Right renal pelvis (tissue), 4 donors: ENCODE measurements at regions not wholly inside any gene's neighbourhood (a gene's known extent, or its start where the extent isn't known, plus 50 kb on each side); places are given as distances from the start of the nearest gene placed in this dataset.

ENCODE experiments used
- DNase-seq, 4 donors: peaks; one replicate each; pipeline ENCODE4 v3.0.0-alpha.2; 2013; ENCODE audit warnings: low read depth in 4 of 4, low spot score in 3 of 4, missing footprints in 1 of 4

- DNase-seq: no peak
Observed at GRCh38 chr1:83596331-83596730, 402.6 kb downstream of the TTLL7 start.

DNA sequence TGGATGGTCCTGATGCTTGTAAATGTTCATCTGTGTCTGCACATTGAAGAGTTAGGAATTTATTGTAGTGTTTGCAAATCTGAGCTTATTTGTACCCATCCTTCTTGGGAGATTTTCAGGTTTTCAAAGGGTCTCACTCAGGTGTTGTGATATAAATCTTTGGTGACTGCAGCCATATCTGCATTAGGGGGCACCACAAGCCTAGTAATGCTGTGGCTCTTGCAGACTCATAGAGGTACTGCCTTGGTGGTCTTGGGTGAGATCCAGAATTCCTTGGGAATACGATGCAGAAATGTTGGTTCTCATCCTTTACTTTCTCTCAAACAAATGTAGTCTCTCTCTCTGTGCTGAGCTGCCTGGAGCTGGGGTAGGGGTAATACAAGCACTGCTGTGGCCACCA, 405.9 kb downstream of the TTLL7 start:
- no peak for DNase-seq

DNA sequence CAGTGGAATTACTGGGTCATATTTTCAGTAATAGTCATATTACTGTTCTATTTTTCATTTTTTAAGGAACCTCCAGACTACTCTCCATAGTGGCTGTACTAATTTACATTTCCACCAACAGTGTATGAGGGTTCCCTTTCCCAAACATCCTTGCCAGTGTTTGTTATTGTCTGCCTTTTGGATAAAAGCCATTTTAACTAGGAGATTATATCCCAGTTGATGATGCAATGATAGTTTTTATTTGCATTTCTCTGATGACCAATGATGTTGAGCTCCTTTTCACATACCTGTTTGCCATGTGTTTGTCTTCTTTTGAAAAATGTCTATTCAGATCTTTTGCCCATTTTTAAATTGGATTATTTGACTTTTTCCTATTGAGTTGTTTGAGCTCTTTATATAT, 410.8 kb downstream of the TTLL7 start:
- DNase-seq: no peak

DNA sequence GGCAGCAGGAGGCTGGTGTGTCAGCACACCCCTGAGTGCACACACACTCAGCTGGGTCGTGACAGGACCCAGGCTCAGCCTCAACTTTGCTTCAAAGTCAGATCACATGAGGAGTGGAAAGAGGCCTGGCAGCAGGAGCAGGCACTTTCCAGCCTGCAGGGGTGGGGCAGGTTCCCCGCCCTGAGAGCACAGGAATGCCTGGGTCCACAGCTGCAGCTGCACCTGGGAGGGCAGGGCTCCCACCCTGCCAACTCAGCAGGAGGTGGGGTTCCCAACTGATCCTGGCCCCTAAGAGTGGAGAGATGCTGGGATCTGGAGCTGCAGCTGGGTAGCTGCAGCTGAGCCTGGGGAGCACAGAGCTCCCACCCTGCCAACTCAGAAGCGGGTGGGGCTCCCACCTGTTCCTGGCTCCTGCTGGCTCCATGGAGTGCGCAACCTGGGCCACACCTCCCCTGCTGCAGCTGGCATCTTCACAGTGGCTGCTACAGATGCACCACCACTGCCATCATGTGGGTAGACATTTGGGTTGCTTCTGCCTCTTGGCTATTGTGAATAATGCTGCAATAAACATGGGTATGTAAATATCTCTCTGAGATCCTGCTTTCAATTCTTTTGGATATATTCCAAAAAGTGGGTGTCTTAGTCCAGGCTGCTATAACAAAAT, 415.4 kb downstream of the TTLL7 start:
- no peak for DNase-seq

- DNase-seq: no peak
Observed at GRCh38 chr1:83581747-83582146, 417.2 kb downstream of the TTLL7 start.

DNA sequence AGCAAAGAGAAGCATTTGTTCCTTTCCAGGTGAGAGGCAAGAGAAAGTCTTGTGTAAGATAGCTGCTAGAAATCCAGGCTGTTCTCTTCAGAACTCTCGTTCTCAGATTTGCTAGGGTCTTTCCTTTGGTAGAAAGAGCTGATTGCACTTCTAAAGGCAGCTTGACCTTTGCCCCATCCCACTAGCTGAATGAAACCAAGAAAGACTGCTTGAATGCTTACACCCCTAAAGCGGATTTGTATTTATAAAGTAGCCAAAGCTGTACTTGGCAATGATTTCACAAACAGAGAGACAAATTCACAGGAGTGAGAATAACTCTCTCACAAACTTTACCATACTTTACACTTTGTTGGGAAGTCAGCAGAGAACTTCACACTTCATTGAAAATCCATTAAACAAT, 424.1 kb downstream of the TTLL7 start:
- no peak for DNase-seq

GRCh38 chr1:83573776-83574175, 425.2 kb downstream of the TTLL7 start:
- DNase-seq: no peak

DNA sequence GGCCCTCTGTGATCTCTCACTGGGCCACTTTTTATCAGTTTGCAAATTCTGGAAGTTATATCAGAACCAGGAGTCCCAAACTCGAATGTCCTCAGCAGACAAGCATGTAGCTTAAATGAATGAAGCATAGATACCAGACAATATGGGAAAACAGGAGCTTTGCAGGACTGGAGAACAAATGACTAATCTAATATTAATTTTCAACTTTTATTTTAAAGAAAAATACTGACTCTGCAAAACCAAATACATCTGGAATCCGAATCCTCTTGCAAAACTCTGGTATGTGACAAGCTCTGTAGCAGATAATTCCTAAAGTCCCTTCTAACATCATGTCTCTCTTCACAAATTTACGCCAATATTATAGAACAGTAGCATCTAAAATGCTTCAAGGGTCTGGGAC, 427.4 kb downstream of the TTLL7 start:
- no peak for DNase-seq

DNA sequence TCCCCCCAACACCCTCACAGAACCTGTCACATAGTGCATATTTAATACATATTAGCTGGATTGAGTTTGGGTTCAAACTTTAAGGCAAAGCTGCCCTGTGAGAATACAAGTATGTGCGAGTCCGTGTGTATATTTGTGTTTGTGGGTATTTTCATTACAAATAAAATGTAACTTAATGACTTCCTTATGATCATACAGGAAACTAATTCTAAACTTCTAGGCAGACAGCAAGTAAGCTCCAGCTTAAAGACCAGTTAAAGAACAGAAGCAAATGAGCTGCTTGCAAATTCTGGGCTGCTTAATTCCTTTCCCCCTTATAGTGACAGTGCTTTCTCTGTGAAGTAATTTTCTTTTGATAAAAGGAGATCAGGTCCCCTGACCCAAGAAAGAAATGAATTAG, 437.6 kb downstream of the TTLL7 start:
- DNase-seq: no peak

- DNase-seq: no peak
Observed at GRCh38 chr1:83559129-83559840, 439.6 kb downstream of the TTLL7 start.

GRCh38 chr1:83555871-83556270, 443.1 kb downstream of the TTLL7 start:
- DNase-seq: no peak

GRCh38 chr1:83554174-83554573, 444.8 kb downstream of the TTLL7 start:
- DNase-seq: no peak

DNA sequence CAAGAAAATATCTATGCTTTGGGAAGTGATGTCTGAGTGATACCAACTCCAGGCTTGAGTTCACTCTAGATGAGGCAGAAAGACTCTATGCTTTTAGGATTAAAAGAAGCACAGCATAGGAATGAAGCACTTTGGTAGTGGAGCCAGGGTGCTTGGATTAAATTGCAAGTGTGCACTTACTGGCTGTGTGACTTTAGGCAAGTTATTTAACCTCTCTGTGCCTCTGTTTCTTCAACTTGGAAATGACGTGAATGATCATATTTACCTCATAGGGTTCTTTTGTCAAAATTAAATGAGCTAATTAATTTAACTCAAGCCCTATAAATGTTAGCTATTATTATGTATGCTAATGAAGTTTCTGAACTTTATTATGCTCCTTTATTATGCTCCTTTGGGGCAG, 446.1 kb downstream of the TTLL7 start:
- DNase-seq: no peak

DNA sequence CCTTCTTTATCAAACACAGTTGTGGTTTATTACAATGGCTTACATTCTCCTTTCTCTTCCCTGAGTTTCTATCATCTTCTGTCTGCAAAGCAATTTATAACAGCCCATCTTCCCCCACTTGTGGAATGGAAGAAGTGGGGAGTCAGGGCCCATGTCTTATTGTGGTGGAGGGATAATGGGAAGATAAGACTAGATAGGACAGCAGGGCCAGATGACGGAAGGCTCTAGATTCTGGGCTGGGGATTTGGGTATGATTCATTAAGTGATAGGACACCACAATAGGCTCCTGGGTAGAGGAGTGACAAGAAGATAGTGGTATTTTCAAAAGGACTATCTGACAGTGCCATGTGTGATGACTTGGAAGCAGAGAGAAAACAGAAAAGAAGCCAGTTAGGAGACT, 450.6 kb downstream of the TTLL7 start:
- no peak for DNase-seq

DNA sequence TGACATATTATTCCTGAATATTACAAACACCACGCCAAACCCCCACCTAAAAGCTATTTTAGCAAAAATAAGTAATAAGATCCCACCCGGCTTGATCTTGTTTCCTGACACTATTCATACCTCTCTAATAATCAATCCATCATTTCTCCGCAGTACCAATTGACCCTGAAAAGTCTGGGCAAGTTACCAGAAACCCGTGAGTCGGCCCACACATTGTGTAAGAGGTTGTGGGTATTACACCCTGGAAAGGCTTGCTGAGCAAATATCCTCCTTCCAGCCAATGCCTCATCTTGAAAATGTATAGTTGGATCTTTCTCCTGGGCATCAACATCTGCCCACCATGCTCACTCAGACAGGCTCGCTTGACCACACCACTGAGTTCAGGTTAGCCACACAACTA, 451.0 kb downstream of the TTLL7 start:
- DNase-seq: no peak

DNA sequence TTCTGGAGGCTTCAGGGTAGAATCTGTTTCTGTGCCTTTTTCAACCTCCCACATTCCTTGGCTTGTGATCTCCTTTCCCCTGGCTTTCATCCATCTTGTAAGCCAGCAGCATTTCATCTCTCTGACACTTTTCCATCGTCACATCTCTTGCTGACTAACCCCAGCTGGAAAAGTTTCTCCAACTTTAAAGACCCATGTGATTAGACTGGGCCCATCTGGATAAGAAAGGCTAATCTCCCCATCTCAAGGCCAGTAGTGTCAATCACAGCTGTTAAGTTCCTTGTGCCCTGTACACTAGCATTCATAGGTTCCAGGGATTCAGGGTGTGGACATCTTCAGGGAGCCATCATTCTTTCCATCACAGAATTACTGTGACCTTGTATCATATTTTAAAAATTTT, 452.1 kb downstream of the TTLL7 start:
- DNase-seq: peak in 1 of 4 donors; percentile 2

DNA sequence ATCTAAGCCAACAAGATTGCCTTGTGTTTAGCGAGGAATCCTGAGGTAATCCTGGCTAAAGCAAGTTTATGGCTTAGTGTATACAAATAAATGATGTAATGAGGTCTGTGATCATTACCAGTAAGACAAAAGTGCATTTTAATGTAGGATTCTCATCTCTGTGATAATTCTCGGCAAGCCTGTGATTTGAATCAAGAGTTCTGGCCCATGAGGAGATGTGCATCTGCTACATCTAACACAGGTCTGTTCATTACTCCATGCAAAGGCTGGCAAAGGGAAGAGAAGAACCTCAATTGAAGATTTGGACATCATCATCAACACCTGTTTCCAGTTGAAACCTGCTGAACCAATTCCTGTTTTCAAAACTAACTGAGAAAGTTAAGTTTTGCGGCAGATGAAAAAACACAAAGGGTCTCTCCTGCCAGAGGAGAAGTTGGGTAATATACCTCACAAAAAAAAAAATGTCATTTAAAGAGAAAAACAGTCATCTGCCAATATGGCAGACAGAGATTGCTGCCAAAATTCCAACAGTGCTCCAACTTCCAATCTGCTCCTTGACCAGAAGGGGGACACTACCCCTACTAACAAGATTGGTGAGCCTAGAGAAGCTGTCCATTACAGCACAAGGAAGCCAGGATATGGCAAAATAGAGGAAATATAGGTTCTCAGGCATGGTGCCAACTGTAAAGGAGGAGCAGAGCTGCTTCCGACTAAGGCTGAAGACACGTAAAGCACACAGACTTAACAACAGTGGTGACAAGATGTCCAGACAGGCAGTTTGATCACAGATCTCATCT, 453.7 kb downstream of the TTLL7 start:
- no peak for DNase-seq

GRCh38 chr1:83543222-83543973, 455.5 kb downstream of the TTLL7 start:
- DNase-seq: no peak

DNA sequence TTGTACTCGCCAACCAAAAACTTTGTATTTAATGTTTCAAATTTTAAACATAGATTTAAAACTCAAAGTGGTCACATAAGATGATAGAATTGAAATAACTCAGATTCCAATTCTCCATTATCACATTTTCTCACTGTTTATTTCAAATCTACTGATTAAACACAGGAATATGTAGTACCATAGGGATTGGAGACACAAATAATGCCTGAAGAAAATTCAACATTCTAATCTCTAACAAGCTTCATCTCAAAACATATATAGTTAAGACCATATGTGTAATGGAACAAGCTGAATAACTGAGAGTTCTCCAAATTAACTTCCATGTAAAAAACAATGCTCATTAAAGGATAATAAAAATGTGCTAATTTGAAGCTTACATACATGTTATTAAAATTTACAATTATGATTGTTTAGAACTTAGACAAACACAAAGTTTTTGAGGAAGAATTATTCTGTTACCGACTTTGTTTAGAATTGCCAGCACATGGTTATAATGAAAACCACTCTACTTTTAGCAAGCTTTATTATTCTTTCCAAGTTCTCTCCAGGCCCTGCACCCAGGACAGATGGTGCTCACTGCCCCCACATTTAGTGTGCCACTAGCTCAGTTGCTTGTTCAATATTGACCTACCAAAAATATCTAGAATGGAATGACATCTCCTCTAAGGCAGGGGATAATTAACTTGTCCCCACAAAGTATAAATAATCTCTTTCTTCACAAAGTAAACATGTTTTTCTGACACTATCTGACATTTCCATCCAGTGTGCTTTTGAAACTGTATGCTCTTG, 467.2 kb downstream of the TTLL7 start:
- no peak for DNase-seq

DNA sequence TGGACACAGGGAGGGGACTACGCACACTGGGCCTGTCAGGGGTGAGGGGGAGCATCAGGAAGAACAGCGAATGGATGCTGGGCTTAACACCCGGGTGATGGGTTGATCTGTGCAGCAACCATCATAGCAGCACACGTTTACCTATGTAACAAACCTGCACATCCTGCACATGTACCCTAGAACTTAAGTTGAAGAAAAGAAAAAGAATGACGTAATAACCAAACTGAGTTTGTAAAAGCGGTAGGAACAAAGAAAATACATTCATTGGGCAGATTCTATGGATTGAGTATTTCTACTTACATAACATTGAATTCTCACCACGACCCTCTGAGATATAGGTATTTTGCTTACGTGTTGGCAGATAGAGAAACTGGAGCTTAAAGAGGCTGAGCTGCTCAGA, 468.4 kb downstream of the TTLL7 start:
- no peak for DNase-seq
